ENCODE measurements at regions not wholly inside any gene's neighbourhood (a gene's known extent, or its start where the extent isn't known, plus 50 kb on each side); places are given as distances from the start of the nearest gene placed in this dataset.

GRCh38 chr11:92848578-92848977, 120.9 kb upstream of the MTNR1B start:
- intact Hi-C loops (cut with DNase I) = no loop called here

DNA sequence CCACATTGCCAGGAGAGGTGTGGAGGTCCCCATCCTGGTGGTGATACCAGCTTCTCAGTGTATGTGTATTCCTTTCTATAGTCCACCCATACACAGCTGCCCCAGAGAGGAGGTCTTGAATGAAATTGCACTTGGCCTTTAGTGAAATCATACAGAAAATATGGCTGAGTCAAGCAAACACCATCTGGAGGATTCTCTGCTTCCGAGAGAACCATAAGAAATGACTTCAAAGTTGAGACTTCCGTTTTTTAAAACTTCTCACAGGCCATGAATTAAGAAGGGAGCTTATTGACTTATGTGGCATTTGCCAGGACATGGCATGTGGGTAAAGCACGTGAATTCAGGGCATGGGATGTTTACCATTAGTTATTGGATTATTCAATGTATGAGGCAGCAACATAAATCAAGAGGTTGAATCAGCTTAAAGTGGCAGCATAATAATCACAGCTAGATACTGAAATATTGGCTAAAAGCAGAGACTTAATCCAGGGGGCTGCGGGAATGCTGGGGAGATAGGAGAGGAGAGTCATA, 119.1 kb upstream of the MTNR1B start:
- WGBS, 2 donors = 66 to 67% methylated on average over 4 of the region's 4 CpGs
- TF ChIP-seq, protein P1, sequence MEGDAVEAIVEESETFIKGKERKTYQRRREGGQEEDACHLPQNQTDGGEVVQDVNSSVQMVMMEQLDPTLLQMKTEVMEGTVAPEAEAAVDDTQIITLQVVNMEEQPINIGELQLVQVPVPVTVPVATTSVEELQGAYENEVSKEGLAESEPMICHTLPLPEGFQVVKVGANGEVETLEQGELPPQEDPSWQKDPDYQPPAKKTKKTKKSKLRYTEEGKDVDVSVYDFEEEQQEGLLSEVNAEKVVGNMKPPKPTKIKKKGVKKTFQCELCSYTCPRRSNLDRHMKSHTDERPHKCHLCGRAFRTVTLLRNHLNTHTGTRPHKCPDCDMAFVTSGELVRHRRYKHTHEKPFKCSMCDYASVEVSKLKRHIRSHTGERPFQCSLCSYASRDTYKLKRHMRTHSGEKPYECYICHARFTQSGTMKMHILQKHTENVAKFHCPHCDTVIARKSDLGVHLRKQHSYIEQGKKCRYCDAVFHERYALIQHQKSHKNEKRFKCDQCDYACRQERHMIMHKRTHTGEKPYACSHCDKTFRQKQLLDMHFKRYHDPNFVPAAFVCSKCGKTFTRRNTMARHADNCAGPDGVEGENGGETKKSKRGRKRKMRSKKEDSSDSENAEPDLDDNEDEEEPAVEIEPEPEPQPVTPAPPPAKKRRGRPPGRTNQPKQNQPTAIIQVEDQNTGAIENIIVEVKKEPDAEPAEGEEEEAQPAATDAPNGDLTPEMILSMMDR (IDR thresholded peaks at IDR 0.05) = no peak
- TF ChIP-seq POLR2A (IDR thresholded peaks at IDR 0.05) = no peak
- Histone ChIP-seq H3K9me3 (no peaks in the 10 kb centered on the region), H3K4me1 (no peaks in the 10 kb centered on the region), H3K27ac (no peak overlapping the region), H3K4me3 (no peak overlapping the region), H3K36me3 (replicated peaks in 1 of 2; ENCODE audit: insufficient read depth in 1 of 2, low read depth in 2 of 2) (no peaks in the 10 kb centered on the region), H3K27me3 (no peaks in the 10 kb centered on the region)
- DNase-seq = no peak
- intact Hi-C loops (cut with DNase I) = no loop called here
- ATAC-seq = no peak

More at GRCh38 chr11:92848578-92848977, 120.9 kb upstream of the MTNR1B start:
- no peak for ATAC-seq
- no peak for TF ChIP-seq POLR2A (IDR thresholded peaks at IDR 0.05)
- TF ChIP-seq, protein P1 (IDR thresholded peaks at IDR 0.05) = no peak
- H3K4me3 ChIP-seq = no peak overlapping the region
- H3K9me3 ChIP-seq = no peaks in the 10 kb centered on the region
- WGBS, 2 donors = 72 to 82% methylated on average over 4 of the region's 4 CpGs
- H3K36me3 ChIP-seq (replicated peaks in 1 of 2; ENCODE audit: insufficient read depth in 1 of 2, low read depth in 2 of 2) = no peaks in the 10 kb centered on the region
- H3K27ac ChIP-seq = no peak overlapping the region
- H3K27me3 ChIP-seq = no peaks in the 10 kb centered on the region
- no peak for DNase-seq
- no peaks in the 10 kb centered on the region for H3K4me1 ChIP-seq

DNA sequence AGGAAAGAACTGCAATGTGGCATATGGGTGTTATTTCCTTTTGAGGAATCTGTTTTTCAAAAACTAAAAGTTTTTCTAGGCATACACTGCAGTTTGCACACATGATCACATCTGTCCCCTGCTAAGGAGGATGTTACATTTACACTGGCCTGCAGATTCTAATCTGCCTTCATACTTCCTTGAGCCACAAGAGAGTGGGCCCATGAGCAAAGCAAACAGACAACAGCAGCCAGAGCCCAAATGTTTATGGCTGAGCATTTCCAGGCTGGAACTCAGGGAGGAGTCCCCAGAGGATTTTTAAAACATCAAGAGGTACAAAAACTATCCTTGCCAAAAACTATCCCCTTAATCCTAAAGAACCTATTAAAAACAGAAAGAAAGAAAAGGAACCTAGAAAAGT, 117.2 kb upstream of the MTNR1B start:
- Histone ChIP-seq H3K27ac (no peak overlapping the region), H3K4me1 (no peaks in the 10 kb centered on the region), H3K9me3 (no peaks in the 10 kb centered on the region), H3K36me3 (replicated peaks in 1 of 2; ENCODE audit: insufficient read depth in 1 of 2, low read depth in 2 of 2) (no peaks in the 10 kb centered on the region), H3K4me3 (no peak overlapping the region), H3K27me3 (no peaks in the 10 kb centered on the region)
- intact Hi-C loops (cut with DNase I) = no loop called here
- no peak for TF ChIP-seq POLR2A (IDR thresholded peaks at IDR 0.05)
- TF ChIP-seq, protein P1 (IDR thresholded peaks at IDR 0.05) = no peak
- ATAC-seq = no peak
- DNase-seq = no peak

- no peak for ATAC-seq
- Histone ChIP-seq H3K4me3 (no peak overlapping the region), H3K36me3 (replicated peaks in 1 of 2; ENCODE audit: insufficient read depth in 1 of 2, low read depth in 2 of 2) (no peaks in the 10 kb centered on the region), H3K27ac (no peak overlapping the region), H3K4me1 (no peaks in the 10 kb centered on the region), H3K27me3 (no peaks in the 10 kb centered on the region), H3K9me3 (no peaks in the 10 kb centered on the region)
- WGBS, 2 donors = 78 to 80% methylated on average over 2 to 5 of the region's 7 CpGs
- intact Hi-C loops (cut with DNase I) = no loop called here
- DNase-seq = no peak
- TF ChIP-seq, protein P1 (IDR thresholded peaks at IDR 0.05) = no peak
These were observed 116.5 kb upstream of the MTNR1B start for GRCh38 chr11:92852946-92853345.

DNA sequence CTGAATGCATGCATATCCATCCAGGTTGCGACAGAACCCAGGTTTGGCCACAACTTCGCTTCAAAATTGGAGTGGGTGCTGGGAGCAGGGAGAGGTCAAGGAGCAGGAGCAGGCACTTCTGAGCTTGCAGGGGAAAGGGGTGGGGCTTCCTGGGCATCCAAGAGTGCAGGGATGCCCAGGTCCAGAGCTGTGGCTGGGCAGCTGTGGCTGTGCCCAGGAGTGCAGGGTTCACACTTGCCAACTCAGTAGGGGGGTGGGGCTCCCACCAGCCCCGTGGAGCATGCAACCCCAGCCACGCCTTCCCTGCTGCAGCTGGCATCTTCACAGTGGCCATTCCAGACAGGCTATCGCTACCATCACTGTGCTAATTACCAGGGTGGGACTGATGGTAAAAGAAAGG, 115.3 kb upstream of the MTNR1B start:
- intact Hi-C loops (cut with DNase I) = no loop called here
- ATAC-seq = no peak
- H3K4me1 ChIP-seq = no peaks in the 10 kb centered on the region
- no peak overlapping the region for H3K4me3 ChIP-seq
- H3K36me3 ChIP-seq (replicated peaks in 1 of 2; ENCODE audit: insufficient read depth in 1 of 2, low read depth in 2 of 2) = no peaks in the 10 kb centered on the region
- no peak for DNase-seq
- WGBS, 2 donors = 54 to 66% methylated on average over 4 to 5 of the region's 5 CpGs
- no peak for TF ChIP-seq POLR2A (IDR thresholded peaks at IDR 0.05)
- TF ChIP-seq, protein P1 (IDR thresholded peaks at IDR 0.05) = no peak
- H3K9me3 ChIP-seq = no peaks in the 10 kb centered on the region
- no peaks in the 10 kb centered on the region for H3K27me3 ChIP-seq
- H3K27ac ChIP-seq = no peak overlapping the region

Measured in body of pancreas (tissue), 4 donors.